GM23338 (cell line): ENCODE measurements at regions not wholly inside any gene's neighbourhood (a gene's known extent, or its start where the extent isn't known, plus 50 kb on each side); places are given as distances from the start of the nearest gene placed in this dataset.

Source experiments
- CREB1 ChIP-seq: fragments of 250-450 bp; sonication (Bioruptor Pico); IDR thresholded peaks from 2 replicates; pipeline ENCODE4 v1.5.0; 2020; ENCODE audit warnings: low read depth, mild to moderate bottlenecking, moderate library complexity
- CTCF ChIP-seq, 2 experiments: fragments of 200-600 bp in 1 of 2; sonication (generic) in 1 of 2; conservative IDR thresholded peaks; 2 replicates each; pipeline versions ENCODE4 v1.5.1 to v1.6.1; 2016 to 2017; ENCODE audit warnings: antibody characterized with exemption in 2 of 2, low read depth in 2 of 2, mild to moderate bottlenecking in 2 of 2, moderate library complexity in 1 of 2
- ETS1 ChIP-seq: IDR thresholded peaks from 2 replicates; pipeline ENCODE4 v1.6.1; 2016; ENCODE audit warnings: antibody characterized with exemption
- EZH2 ChIP-seq: fragments of 200-600 bp; sonication (generic); IDR thresholded peaks from one replicate; pipeline ENCODE4 v1.8.0; 2017; ENCODE audit warnings: antibody characterized with exemption, mild to moderate bottlenecking, low read depth; ENCODE audit not compliant: unreplicated experiment
- EZH2phosphoT487 ChIP-seq: fragments of 200-600 bp; sonication (generic); IDR thresholded peaks from one replicate; pipeline ENCODE4 v1.8.1; 2018; ENCODE audit warnings: antibody characterized with exemption; ENCODE audit not compliant: unreplicated experiment
- JUNB ChIP-seq: IDR thresholded peaks from one replicate; pipeline ENCODE4 v1.6.1; 2016; ENCODE audit warnings: antibody characterized with exemption; ENCODE audit not compliant: unreplicated experiment
- NANOG ChIP-seq: IDR thresholded peaks from 2 replicates; pipeline ENCODE4 v1.6.1; 2016; ENCODE audit warnings: antibody characterized with exemption, borderline replicate concordance
- POLR2AphosphoS5 ChIP-seq: IDR thresholded peaks from 2 replicates; pipeline ENCODE4 v1.6.1; 2016; ENCODE audit warnings: antibody characterized with exemption, low read depth
- REST ChIP-seq: IDR thresholded peaks from one replicate; pipeline ENCODE4 v1.6.1; 2018; ENCODE audit warnings: antibody characterized with exemption; ENCODE audit not compliant: unreplicated experiment
- STAT1 ChIP-seq: IDR thresholded peaks from one replicate; pipeline ENCODE4 v1.6.1; 2016; ENCODE audit warnings: antibody characterized with exemption; ENCODE audit not compliant: unreplicated experiment
- ZNF114 ChIP-seq: fragments of 250-450 bp; sonication (Bioruptor Pico); IDR thresholded peaks from 2 replicates; pipeline ENCODE4 v1.5.0; 2020; ENCODE audit warnings: mild to moderate bottlenecking, moderate library complexity
- ZNF331 ChIP-seq: fragments of 250-450 bp; sonication (Bioruptor Pico); IDR thresholded peaks from 2 replicates; pipeline ENCODE4 v1.5.0; 2020; ENCODE audit warnings: low read depth, mild to moderate bottlenecking, moderate library complexity
- TF ChIP-seq, protein P1 (sequence below): fragments of 250-450 bp; sonication (Bioruptor Pico); IDR thresholded peaks from 2 replicates; pipeline ENCODE4 v1.5.0; 2020; ENCODE audit warnings: mild to moderate bottlenecking, moderate library complexity

- TF ChIP-seq CTCF (conservative IDR thresholded peaks at IDR 0.05; ENCODE audit: low read depth in 2 of 2) = no peak
- TF ChIP-seq EZH2 = no peak
- TF ChIP-seq POLR2AphosphoS5 = no peak
- TF ChIP-seq STAT1 = no peak
- no peak for TF ChIP-seq REST
- TF ChIP-seq EZH2phosphoT487 = no peak
- TF ChIP-seq ZNF114 (CRISPR knock-in tag) = no peak
- TF ChIP-seq ETS1 = no peak
- TF ChIP-seq CREB1 (CRISPR knock-in tag) = no peak
- TF ChIP-seq ZNF331 (CRISPR knock-in tag) = no peak
- no peak for TF ChIP-seq NANOG
- TF ChIP-seq JUNB = no peak
- TF ChIP-seq, protein P1, sequence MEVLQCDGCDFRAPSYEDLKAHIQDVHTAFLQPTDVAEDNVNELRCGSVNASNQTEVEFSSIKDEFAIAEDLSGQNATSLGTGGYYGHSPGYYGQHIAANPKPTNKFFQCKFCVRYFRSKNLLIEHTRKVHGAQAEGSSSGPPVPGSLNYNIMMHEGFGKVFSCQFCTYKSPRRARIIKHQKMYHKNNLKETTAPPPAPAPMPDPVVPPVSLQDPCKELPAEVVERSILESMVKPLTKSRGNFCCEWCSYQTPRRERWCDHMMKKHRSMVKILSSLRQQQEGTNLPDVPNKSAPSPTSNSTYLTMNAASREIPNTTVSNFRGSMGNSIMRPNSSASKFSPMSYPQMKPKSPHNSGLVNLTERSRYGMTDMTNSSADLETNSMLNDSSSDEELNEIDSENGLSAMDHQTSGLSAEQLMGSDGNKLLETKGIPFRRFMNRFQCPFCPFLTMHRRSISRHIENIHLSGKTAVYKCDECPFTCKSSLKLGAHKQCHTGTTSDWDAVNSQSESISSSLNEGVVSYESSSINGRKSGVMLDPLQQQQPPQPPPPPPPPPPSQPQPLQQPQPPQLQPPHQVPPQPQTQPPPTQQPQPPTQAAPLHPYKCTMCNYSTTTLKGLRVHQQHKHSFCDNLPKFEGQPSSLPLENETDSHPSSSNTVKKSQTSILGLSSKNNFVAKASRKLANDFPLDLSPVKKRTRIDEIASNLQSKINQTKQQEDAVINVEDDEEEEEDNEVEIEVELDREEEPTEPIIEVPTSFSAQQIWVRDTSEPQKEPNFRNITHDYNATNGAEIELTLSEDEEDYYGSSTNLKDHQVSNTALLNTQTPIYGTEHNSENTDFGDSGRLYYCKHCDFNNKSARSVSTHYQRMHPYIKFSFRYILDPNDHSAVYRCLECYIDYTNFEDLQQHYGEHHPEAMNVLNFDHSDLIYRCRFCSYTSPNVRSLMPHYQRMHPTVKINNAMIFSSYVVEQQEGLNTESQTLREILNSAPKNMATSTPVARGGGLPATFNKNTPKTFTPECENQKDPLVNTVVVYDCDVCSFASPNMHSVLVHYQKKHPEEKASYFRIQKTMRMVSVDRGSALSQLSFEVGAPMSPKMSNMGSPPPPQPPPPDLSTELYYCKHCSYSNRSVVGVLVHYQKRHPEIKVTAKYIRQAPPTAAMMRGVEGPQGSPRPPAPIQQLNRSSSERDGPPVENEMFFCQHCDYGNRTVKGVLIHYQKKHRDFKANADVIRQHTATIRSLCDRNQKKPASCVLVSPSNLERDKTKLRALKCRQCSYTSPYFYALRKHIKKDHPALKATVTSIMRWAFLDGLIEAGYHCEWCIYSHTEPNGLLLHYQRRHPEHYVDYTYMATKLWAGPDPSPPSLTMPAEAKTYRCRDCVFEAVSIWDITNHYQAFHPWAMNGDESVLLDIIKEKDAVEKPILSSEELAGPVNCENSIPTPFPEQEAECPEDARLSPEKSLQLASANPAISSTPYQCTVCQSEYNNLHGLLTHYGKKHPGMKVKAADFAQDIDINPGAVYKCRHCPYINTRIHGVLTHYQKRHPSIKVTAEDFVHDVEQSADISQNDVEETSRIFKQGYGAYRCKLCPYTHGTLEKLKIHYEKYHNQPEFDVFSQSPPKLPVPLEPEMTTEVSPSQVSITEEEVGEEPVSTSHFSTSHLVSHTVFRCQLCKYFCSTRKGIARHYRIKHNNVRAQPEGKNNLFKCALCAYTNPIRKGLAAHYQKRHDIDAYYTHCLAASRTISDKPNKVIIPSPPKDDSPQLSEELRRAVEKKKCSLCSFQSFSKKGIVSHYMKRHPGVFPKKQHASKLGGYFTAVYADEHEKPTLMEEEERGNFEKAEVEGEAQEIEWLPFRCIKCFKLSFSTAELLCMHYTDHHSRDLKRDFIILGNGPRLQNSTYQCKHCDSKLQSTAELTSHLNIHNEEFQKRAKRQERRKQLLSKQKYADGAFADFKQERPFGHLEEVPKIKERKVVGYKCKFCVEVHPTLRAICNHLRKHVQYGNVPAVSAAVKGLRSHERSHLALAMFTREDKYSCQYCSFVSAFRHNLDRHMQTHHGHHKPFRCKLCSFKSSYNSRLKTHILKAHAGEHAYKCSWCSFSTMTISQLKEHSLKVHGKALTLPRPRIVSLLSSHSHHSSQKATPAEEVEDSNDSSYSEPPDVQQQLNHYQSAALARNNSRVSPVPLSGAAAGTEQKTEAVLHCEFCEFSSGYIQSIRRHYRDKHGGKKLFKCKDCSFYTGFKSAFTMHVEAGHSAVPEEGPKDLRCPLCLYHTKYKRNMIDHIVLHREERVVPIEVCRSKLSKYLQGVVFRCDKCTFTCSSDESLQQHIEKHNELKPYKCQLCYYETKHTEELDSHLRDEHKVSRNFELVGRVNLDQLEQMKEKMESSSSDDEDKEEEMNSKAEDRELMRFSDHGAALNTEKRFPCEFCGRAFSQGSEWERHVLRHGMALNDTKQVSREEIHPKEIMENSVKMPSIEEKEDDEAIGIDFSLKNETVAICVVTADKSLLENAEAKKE (CRISPR knock-in tag) = no peak
Observed at GRCh38 chr9:80502306-80502705, 930.5 kb downstream of the TLE4 start.
